ENCODE measurements at regions not wholly inside any gene's neighbourhood (a gene's known extent, or its start where the extent isn't known, plus 50 kb on each side); places are given as distances from the start of the nearest gene placed in this dataset.
"Not testable (repeated sequence)": the region's sequence is repeated elsewhere in the genome, so short reads cannot be mapped to it uniquely, and the experiment has no call there.

DNA sequence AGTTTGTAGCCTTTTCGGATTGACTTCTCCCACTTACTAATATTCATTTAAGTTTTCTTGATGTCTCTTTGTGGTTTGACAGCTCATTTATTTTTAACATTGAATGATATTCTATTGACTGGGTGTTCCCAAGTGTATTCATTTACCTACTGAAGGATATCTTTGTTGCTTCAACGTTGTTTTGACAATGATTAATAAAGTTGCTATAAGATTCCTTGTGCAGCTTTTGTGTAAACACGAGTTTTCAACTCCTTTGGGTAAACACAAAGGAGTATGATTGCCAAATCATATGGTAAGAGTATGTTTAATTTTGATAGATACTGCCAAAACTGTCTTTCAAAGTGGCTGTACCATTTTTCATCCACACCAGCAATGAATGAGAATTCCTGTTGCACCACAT lies 1200.9 kb downstream of the DSC3 start:
- H3K4me2 ChIP-seq, result no peak overlapping the region
- Mint-ChIP-seq H3K27ac (no peak overlapping the region), H3K27me3 (ENCODE audit: insufficient read depth, low read depth) (peaks cover 6% of the 10 kb centered on the region), H3K4me1 (peaks cover 4% of the 10 kb centered on the region), H3K4me3 (no peak overlapping the region), H3K9me3 (peaks cover 16% of the 10 kb centered on the region), H3K36me3 (peaks cover 2% of the 10 kb centered on the region)
- H3F3A ChIP-seq (ENCODE audit: low read depth), result no peaks in the 10 kb centered on the region
- no peak overlapping the region for H3K27ac ChIP-seq
- no peak overlapping the region for H3K9ac ChIP-seq
- H3K36me3 ChIP-seq, result no peaks in the 10 kb centered on the region
- H3K79me2 ChIP-seq (ENCODE audit: low read depth), result no peaks in the 10 kb centered on the region
- TF ChIP-seq EZH2 (IDR thresholded peaks at IDR 0.05), result no peak
- TF ChIP-seq EZH2phosphoT487 (IDR thresholded peaks at IDR 0.05), result no peak
- TF ChIP-seq, protein P1, sequence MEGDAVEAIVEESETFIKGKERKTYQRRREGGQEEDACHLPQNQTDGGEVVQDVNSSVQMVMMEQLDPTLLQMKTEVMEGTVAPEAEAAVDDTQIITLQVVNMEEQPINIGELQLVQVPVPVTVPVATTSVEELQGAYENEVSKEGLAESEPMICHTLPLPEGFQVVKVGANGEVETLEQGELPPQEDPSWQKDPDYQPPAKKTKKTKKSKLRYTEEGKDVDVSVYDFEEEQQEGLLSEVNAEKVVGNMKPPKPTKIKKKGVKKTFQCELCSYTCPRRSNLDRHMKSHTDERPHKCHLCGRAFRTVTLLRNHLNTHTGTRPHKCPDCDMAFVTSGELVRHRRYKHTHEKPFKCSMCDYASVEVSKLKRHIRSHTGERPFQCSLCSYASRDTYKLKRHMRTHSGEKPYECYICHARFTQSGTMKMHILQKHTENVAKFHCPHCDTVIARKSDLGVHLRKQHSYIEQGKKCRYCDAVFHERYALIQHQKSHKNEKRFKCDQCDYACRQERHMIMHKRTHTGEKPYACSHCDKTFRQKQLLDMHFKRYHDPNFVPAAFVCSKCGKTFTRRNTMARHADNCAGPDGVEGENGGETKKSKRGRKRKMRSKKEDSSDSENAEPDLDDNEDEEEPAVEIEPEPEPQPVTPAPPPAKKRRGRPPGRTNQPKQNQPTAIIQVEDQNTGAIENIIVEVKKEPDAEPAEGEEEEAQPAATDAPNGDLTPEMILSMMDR (IDR thresholded peaks at IDR 0.05), result no peak
- H3K27me3 ChIP-seq, result no peaks in the 10 kb centered on the region
- no peaks in the 10 kb centered on the region for H4K20me1 ChIP-seq (ENCODE audit: low read depth)
- no peak overlapping the region for H2AFZ ChIP-seq (replicated peaks)
- H3K4me1 ChIP-seq, result no peaks in the 10 kb centered on the region
- H3K4me3 ChIP-seq, result no peak overlapping the region
- DNase-seq (ENCODE audit: low spot score), result no peak
- H3K9me3 ChIP-seq (ENCODE audit: low read depth), result no peaks in the 10 kb centered on the region

GRCh38 chr18:29840089-29840488 lies 1202.5 kb downstream of the DSC3 start:
- no peak overlapping the region for H3K27ac Mint-ChIP-seq
- peaks cover 14% of the 10 kb centered on the region for H3K9me3 Mint-ChIP-seq
- Histone ChIP-seq H4K20me1 (ENCODE audit: low read depth) (no peaks in the 10 kb centered on the region), H3K4me1 (no peaks in the 10 kb centered on the region), H3F3A (ENCODE audit: low read depth) (no peaks in the 10 kb centered on the region), H3K9me3 (ENCODE audit: low read depth) (no peaks in the 10 kb centered on the region), H3K27me3 (no peaks in the 10 kb centered on the region), H3K79me2 (ENCODE audit: low read depth) (no peaks in the 10 kb centered on the region), H3K36me3 (no peaks in the 10 kb centered on the region), H3K4me2 (no peak overlapping the region), H3K4me3 (no peak overlapping the region), H2AFZ (replicated peaks) (no peak overlapping the region), H3K9ac (no peak overlapping the region), H3K27ac (no peak overlapping the region)
- peaks cover 2% of the 10 kb centered on the region for H3K36me3 Mint-ChIP-seq
- H3K27me3 Mint-ChIP-seq (ENCODE audit: insufficient read depth, low read depth), result peaks cover 6% of the 10 kb centered on the region
- H3K4me3 Mint-ChIP-seq, result no peak overlapping the region
- H3K4me1 Mint-ChIP-seq, result peaks cover 7% of the 10 kb centered on the region
- TF ChIP-seq, protein P1 (IDR thresholded peaks at IDR 0.05), result no peak
- no peak for TF ChIP-seq EZH2 (IDR thresholded peaks at IDR 0.05)
- TF ChIP-seq EZH2phosphoT487 (IDR thresholded peaks at IDR 0.05), result no peak
- no peak for DNase-seq (ENCODE audit: low spot score)

GRCh38 chr18:29838961-29839360 lies 1203.6 kb downstream of the DSC3 start:
- H3K9me3 ChIP-seq (ENCODE audit: low read depth); H3K36me3 Mint-ChIP-seq; H3K27me3 ChIP-seq; H3K9ac ChIP-seq; H4K20me1 ChIP-seq (ENCODE audit: low read depth); H3K4me1 ChIP-seq; H3F3A ChIP-seq (ENCODE audit: low read depth); H3K4me2 ChIP-seq; H3K36me3 ChIP-seq; H3K4me3 ChIP-seq; DNase-seq (ENCODE audit: low spot score); H3K27me3 Mint-ChIP-seq (ENCODE audit: insufficient read depth, low read depth); H3K27ac Mint-ChIP-seq; H3K4me1 Mint-ChIP-seq; H2AFZ ChIP-seq (replicated peaks); H3K4me3 Mint-ChIP-seq; H3K27ac ChIP-seq; H3K79me2 ChIP-seq (ENCODE audit: low read depth): not testable (repeated sequence)
- peaks cover 14% of the 10 kb centered on the region for H3K9me3 Mint-ChIP-seq

DNA sequence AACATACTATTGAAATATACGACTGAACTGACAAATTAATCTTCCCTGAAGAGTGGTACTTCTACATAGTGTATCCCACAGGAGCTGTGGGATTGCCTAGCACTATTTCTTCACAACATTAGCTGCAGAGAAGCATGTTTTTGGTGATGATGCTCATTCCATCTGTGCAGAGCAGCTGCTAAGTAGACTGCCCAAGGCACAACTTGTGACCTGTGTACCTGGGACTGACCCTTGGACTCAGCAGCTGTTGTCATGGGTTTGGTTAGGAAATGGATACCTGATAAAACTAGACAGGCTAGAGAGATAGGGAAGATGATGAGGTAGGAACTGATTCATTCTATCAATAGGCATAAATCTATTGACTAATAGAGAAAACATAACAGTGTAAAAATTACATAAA lies 1204.0 kb downstream of the DSC3 start:
- no peaks in the 10 kb centered on the region for H3K4me1 ChIP-seq
- Mint-ChIP-seq H3K4me1 (peaks cover 8% of the 10 kb centered on the region), H3K4me3 (no peak overlapping the region), H3K36me3 (peaks cover 2% of the 10 kb centered on the region), H3K27me3 (ENCODE audit: insufficient read depth, low read depth) (peaks cover 6% of the 10 kb centered on the region), H3K9me3 (peaks cover 14% of the 10 kb centered on the region), H3K27ac (no peak overlapping the region)
- no peaks in the 10 kb centered on the region for H4K20me1 ChIP-seq (ENCODE audit: low read depth)
- no peak overlapping the region for H2AFZ ChIP-seq (replicated peaks)
- no peaks in the 10 kb centered on the region for H3K79me2 ChIP-seq (ENCODE audit: low read depth)
- H3F3A ChIP-seq (ENCODE audit: low read depth), result no peaks in the 10 kb centered on the region
- H3K9ac ChIP-seq, result no peak overlapping the region
- no peak overlapping the region for H3K27ac ChIP-seq
- no peaks in the 10 kb centered on the region for H3K36me3 ChIP-seq
- no peak overlapping the region for H3K4me2 ChIP-seq
- TF ChIP-seq EZH2 (IDR thresholded peaks at IDR 0.05) (no peak), EZH2phosphoT487 (IDR thresholded peaks at IDR 0.05) (no peak)
- TF ChIP-seq, protein P1 (IDR thresholded peaks at IDR 0.05), result no peak
- no peak for DNase-seq (ENCODE audit: low spot score)
- no peaks in the 10 kb centered on the region for H3K9me3 ChIP-seq (ENCODE audit: low read depth)
- H3K27me3 ChIP-seq, result no peaks in the 10 kb centered on the region
- H3K4me3 ChIP-seq, result no peak overlapping the region
